HCT116 (cell line): ENCODE measurements at regions not wholly inside any gene's neighbourhood (a gene's known extent, or its start where the extent isn't known, plus 50 kb on each side); places are given as distances from the start of the nearest gene placed in this dataset.

Experiments used
- ATAC-seq: fragments of 200-7000 bp; cut with Tn5 transposase; 2 replicates; pipeline ENCODE4 v1.9.1; 2020; ENCODE audit warnings: mild to moderate bottlenecking, moderate library complexity
- BruUV-seq: library from RNA; stranded (reverse); fragments of 400-500 nt; replicated peaks from 2 replicates; lab custom pipeline; 2021; lab: Mats Ljungman, UMichigan
- CTCF ChIA-PET: fragments of 300-600 bp; sonication (Branson Sonifier 250); formaldehyde crosslinking; loops from one replicate; lab custom pipeline; 2021; ENCODE audit warnings: antibody characterized with exemption; lab: Charles Lee
- POLR2A ChIA-PET: fragments of 300-600, 350-600 bp; sonication (Branson Sonifier 250); formaldehyde crosslinking; loops from one replicate; lab custom pipeline; 2021; ENCODE audit warnings: antibody characterized with exemption; lab: Charles Lee
- RAD21 ChIA-PET, 2 experiments: fragments of 300-600 bp; sonication (Branson Sonifier 250); formaldehyde crosslinking; loops; one replicate each; lab custom pipeline; 2023; ENCODE audit warnings: low total read pairs in 2 of 2; ENCODE audit not compliant: uncharacterized antibody in 2 of 2, unreplicated experiment in 2 of 2, low non-redundant PET in 1 of 2; lab: Charles Lee
- DNase-seq: peaks from one replicate; pipeline ENCODE4 v3.0.0-alpha.2; 2010; ENCODE audit warnings: low read depth, low spot score
- H2AFZ ChIP-seq: fragments of 200-600 bp; shearing (Covaris generic), sonication (generic); 2 replicates; pipeline ENCODE4 v1.6.1; 2017; ENCODE audit warnings: low read depth, mixed run types, mixed read lengths, antibody characterized with exemption, low read length; ENCODE audit not compliant: poor library complexity, severe bottlenecking
- H3K27ac ChIP-seq: 2 replicates; pipeline ENCODE4 v1.5.1; 2012; ENCODE audit warnings: low read depth, low read length
- H3K27me3 ChIP-seq: fragments of 200-600 bp; sonication (generic); 2 replicates; pipeline ENCODE4 v1.6.1; 2016; ENCODE audit warnings: mixed run types, low read length, mixed read lengths; ENCODE audit not compliant: insufficient read depth
- H3K36me3 ChIP-seq, 2 experiments: fragments of 200-500 bp in 1 of 2; fragments of 200-600 bp in 1 of 2; sonication (Bioruptor generic) in 1 of 2; sonication (generic) in 1 of 2; 2 replicates each; pipeline versions ENCODE4 v1.5.1 to v1.6.1; 2014 to 2016; ENCODE audit warnings: low read length in 2 of 2, inconsistent platforms in 1 of 2, mixed read lengths in 1 of 2, mixed run types in 1 of 2; ENCODE audit not compliant: insufficient read depth in 2 of 2, control insufficient read depth in 1 of 2
- H3K4me1 ChIP-seq, 2 experiments: fragments of 200-600 bp in 1 of 2; sonication (generic) in 1 of 2; 2 replicates each; pipeline versions ENCODE4 v1.5.1 to v1.6.1; 2012 to 2017; ENCODE audit warnings: low read length in 2 of 2, inconsistent platforms in 1 of 2, mild to moderate bottlenecking in 1 of 2, mixed read lengths in 1 of 2, mixed run types in 1 of 2, moderate library complexity in 1 of 2; ENCODE audit not compliant: insufficient read depth in 2 of 2, control insufficient read depth in 1 of 2
- H3K4me2 ChIP-seq: fragments of 200-600 bp; sonication (generic); 2 replicates; pipeline ENCODE4 v1.6.1; 2017; ENCODE audit warnings: mixed run types, low read length, mixed read lengths
- H3K4me3 ChIP-seq, 2 experiments: fragments of 200-600 bp in 1 of 2; sonication (generic) in 1 of 2; replicated peaks in 1 of 2; 2 replicates each; pipeline ENCODE4 v1.5.1; 2011 to 2016; ENCODE audit warnings: low read length in 2 of 2, control low read depth in 1 of 2, low read depth in 1 of 2, mild to moderate bottlenecking in 1 of 2, mixed read lengths in 1 of 2, mixed run types in 1 of 2
- H3K79me2 ChIP-seq: fragments of 200-600 bp; sonication (generic); 2 replicates; pipeline ENCODE4 v1.6.1; 2017; ENCODE audit warnings: mild to moderate bottlenecking, mixed run types, low read length, moderate library complexity, mixed read lengths; ENCODE audit not compliant: insufficient read depth
- H3K9ac ChIP-seq: fragments of 200-600 bp; sonication (generic); 2 replicates; pipeline ENCODE4 v1.6.1; 2016; ENCODE audit warnings: low read length, mixed read lengths
- H3K9me2 ChIP-seq: fragments of 200-600 bp; sonication (generic), shearing (Covaris generic); 2 replicates; pipeline ENCODE4 v1.6.1; 2017; ENCODE audit warnings: mixed run types, mild to moderate bottlenecking, moderate library complexity; ENCODE audit not compliant: insufficient read depth
- H3K9me3 ChIP-seq, 2 experiments: fragments of 200-500 bp in 1 of 2; fragments of 200-600 bp in 1 of 2; sonication (Bioruptor generic) in 1 of 2; sonication (generic) in 1 of 2; 2 replicates each; pipeline ENCODE4 v1.6.1; 2014 to 2017; ENCODE audit warnings: low read length in 2 of 2, mixed read lengths in 2 of 2, inconsistent platforms in 1 of 2, low read depth in 1 of 2, mild to moderate bottlenecking in 1 of 2, mixed run types in 1 of 2, moderate library complexity in 1 of 2; ENCODE audit not compliant: control insufficient read depth in 1 of 2, insufficient read depth in 1 of 2
- H4K20me1 ChIP-seq: fragments of 200-600 bp; sonication (generic), shearing (Covaris generic); 2 replicates; pipeline ENCODE4 v1.6.1; 2017; ENCODE audit warnings: mixed run types, mild to moderate bottlenecking, moderate library complexity; ENCODE audit not compliant: insufficient read depth
- CBX3 ChIP-seq: IDR thresholded peaks from 2 replicates; pipeline ENCODE4 v1.6.1; 2012; ENCODE audit warnings: low read depth
- ELF1 ChIP-seq: IDR thresholded peaks from 2 replicates; pipeline ENCODE4 v1.6.1; 2012; ENCODE audit warnings: low read depth, borderline replicate concordance
- EZH2phosphoT487 ChIP-seq: fragments of 200-600 bp; IDR thresholded peaks from 2 replicates; pipeline ENCODE4 v1.6.1; 2018; ENCODE audit warnings: antibody characterized with exemption, borderline replicate concordance
- POLR2AphosphoS5 ChIP-seq: IDR thresholded peaks from 2 replicates; pipeline ENCODE4 v1.6.1; 2011; ENCODE audit warnings: mild to moderate bottlenecking, low read depth, low read length, moderate library complexity
- SIN3A ChIP-seq: IDR thresholded peaks from 2 replicates; pipeline ENCODE4 v1.6.1; 2012; ENCODE audit warnings: low read depth
- SP1 ChIP-seq: IDR thresholded peaks from 2 replicates; pipeline ENCODE4 v1.6.1; 2012; ENCODE audit warnings: low read depth
- SRF ChIP-seq: IDR thresholded peaks from 2 replicates; pipeline ENCODE4 v1.6.1; 2012; ENCODE audit warnings: low read depth
- ZFX ChIP-seq: fragments of 450-650 bp; IDR thresholded peaks from 2 replicates; pipeline ENCODE4 v1.6.1; 2017
- ZNF274 ChIP-seq: fragments of 200-500 bp; sonication (Bioruptor generic); IDR thresholded peaks from 2 replicates; pipeline ENCODE4 v1.6.1; 2014; ENCODE audit warnings: mild to moderate bottlenecking, low read depth, low read length, inconsistent platforms
- intact Hi-C: fragments of 100-400 bp; cut with micrococcal nuclease; formaldehyde crosslinking; loops from 2 replicates; pipeline ENCODE4 v1.10.0; 2022
- TF ChIP-seq, protein P1 (sequence below): IDR thresholded peaks from 2 replicates; pipeline ENCODE4 v1.6.1; 2012
- TF ChIP-seq, protein P2 (sequence below): IDR thresholded peaks from 2 replicates; pipeline ENCODE4 v1.6.1; 2012; ENCODE audit warnings: low read depth
- TF ChIP-seq, protein P3 (sequence below): IDR thresholded peaks from 2 replicates; pipeline ENCODE4 v1.6.1; 2011; ENCODE audit warnings: mild to moderate bottlenecking, low read length, moderate library complexity; ENCODE audit not compliant: insufficient replicate concordance; ENCODE audit errors: extremely low read depth

DNA sequence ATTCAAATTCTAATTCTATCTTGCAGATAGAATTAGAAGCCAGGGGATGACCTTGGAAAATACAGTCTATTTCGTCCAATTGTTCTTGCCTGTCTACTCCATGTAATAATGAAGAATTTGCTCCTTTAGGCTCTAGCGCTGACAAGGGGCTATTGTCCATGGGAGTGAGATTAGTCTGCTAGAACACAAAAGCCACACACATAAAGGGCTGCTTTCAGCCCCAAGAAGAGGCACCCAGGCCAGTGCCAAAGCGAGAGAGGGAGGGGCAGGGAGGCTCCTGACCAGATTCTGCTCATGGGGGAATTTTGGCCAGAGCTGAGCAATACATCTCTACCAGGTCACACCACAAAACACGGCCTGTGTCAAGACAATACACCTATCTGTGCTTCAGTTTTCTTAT is 1306.9 kb downstream of the UQCRFS1 start:
- ATAC-seq (no peak), DNase-seq (no peak)
- Histone ChIP-seq H2AFZ (no peak overlapping the region), H3K79me2 (no peaks in the 10 kb centered on the region), H3K4me3 (no peak overlapping the region), H3K4me2 (no peak overlapping the region), H3K9me2 (no peaks in the 10 kb centered on the region), H4K20me1 (no peaks in the 10 kb centered on the region), H3K36me3 (no peaks in the 10 kb centered on the region), H3K27me3 (no peaks in the 10 kb centered on the region), H3K9me3 (peaks cover 0 to 16% of the 10 kb centered on the region in 2 experiments; a peak in 1 of 4 replicates), H3K9ac (no peak overlapping the region), H3K4me1 (no peaks in the 10 kb centered on the region), H3K27ac (no peak overlapping the region)
- RAD21 ChIA-PET: no interaction called here
- TF ChIP-seq, protein P1, sequence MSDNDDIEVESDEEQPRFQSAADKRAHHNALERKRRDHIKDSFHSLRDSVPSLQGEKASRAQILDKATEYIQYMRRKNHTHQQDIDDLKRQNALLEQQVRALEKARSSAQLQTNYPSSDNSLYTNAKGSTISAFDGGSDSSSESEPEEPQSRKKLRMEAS: no peak
- no peak for TF ChIP-seq EZH2phosphoT487
- no peak for TF ChIP-seq SP1
- no peak for TF ChIP-seq ZNF274
- TF ChIP-seq ZFX: no peak
- no peak for TF ChIP-seq SRF
- TF ChIP-seq, protein P2, sequence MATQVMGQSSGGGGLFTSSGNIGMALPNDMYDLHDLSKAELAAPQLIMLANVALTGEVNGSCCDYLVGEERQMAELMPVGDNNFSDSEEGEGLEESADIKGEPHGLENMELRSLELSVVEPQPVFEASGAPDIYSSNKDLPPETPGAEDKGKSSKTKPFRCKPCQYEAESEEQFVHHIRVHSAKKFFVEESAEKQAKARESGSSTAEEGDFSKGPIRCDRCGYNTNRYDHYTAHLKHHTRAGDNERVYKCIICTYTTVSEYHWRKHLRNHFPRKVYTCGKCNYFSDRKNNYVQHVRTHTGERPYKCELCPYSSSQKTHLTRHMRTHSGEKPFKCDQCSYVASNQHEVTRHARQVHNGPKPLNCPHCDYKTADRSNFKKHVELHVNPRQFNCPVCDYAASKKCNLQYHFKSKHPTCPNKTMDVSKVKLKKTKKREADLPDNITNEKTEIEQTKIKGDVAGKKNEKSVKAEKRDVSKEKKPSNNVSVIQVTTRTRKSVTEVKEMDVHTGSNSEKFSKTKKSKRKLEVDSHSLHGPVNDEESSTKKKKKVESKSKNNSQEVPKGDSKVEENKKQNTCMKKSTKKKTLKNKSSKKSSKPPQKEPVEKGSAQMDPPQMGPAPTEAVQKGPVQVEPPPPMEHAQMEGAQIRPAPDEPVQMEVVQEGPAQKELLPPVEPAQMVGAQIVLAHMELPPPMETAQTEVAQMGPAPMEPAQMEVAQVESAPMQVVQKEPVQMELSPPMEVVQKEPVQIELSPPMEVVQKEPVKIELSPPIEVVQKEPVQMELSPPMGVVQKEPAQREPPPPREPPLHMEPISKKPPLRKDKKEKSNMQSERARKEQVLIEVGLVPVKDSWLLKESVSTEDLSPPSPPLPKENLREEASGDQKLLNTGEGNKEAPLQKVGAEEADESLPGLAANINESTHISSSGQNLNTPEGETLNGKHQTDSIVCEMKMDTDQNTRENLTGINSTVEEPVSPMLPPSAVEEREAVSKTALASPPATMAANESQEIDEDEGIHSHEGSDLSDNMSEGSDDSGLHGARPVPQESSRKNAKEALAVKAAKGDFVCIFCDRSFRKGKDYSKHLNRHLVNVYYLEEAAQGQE: no peak
- TF ChIP-seq CBX3: no peak
- no peak for TF ChIP-seq SIN3A
- no peak for TF ChIP-seq POLR2AphosphoS5
- TF ChIP-seq, protein P3, sequence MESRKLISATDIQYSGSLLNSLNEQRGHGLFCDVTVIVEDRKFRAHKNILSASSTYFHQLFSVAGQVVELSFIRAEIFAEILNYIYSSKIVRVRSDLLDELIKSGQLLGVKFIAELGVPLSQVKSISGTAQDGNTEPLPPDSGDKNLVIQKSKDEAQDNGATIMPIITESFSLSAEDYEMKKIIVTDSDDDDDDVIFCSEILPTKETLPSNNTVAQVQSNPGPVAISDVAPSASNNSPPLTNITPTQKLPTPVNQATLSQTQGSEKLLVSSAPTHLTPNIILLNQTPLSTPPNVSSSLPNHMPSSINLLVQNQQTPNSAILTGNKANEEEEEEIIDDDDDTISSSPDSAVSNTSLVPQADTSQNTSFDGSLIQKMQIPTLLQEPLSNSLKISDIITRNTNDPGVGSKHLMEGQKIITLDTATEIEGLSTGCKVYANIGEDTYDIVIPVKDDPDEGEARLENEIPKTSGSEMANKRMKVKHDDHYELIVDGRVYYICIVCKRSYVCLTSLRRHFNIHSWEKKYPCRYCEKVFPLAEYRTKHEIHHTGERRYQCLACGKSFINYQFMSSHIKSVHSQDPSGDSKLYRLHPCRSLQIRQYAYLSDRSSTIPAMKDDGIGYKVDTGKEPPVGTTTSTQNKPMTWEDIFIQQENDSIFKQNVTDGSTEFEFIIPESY: no peak
- TF ChIP-seq ELF1: no peak
- POLR2A ChIA-PET: no interaction called here
- intact Hi-C loops: no loop called here
- CTCF ChIA-PET: no interaction called here
- BruUV-seq: no TSS peak
